NCI-H1417 treated with DMSO at 0.1 percent for 48 hours (cell line): ENCODE measurements at regions not wholly inside any gene's neighbourhood (a gene's known extent, or its start where the extent isn't known, plus 50 kb on each side); places are given as distances from the start of the nearest gene placed in this dataset.
"Not testable (repeated sequence)": the region's sequence is repeated elsewhere in the genome, so short reads cannot be mapped to it uniquely, and the experiment has no call there.

Experiments
- DNase-seq: peaks from one replicate; lab custom pipeline; 2025; lab: John Stamatoyannopoulos, UW

DNA sequence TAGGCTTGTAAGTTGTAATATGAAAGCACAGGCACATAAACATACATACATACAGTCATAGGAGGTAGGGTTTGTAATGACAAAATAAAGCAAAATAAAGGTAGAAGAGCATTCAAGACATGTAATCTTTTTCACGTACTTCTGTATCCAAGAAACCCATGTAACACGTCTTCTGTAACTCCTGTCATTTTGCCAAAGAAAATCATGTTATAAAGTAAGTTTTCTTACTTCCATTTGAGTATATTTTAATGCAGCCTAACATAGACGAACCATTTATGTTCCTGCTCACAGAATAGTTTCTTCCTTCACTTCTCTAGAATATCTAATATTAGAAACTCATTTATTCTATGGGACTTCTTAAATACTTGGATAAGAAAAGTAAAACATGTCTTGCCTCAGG, 1884.0 kb upstream of the CELF4 start:
- no peak for DNase-seq

DNA sequence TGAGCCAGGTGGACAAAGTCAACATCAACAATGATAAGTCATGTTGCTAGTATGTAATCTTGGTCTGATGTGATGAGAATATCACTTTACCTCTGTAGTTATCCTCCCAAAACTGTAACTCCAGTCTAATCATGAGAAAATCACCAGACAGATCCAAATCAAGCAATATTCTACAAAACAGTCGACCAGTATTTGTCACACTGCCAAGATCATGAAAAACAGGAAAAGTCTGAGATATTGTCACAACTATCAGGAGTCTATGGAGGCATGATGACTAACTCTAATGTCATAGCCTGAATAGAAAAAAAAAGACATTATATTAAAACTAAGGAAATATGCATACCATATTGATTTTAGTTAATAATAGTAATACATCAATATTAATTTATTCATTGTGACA, 1883.3 kb upstream of the CELF4 start:
- no peak for DNase-seq

DNA sequence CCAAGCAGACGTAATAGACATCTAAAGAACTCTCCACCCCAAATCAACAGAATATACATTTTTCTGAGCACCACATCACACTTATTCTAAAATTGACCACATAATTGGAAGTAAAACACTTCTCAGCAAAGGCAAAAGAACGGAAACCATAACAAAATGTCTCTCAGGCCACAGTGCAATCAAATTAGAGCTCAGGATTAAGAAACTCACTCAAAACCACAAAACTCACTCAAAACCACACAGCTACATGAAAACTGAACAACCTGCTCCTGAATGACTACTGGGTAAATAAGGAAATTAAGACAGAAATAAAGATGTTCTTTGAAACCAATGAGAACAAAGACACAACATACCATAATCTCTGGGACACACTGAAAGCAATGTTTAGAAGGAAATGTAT, 1879.4 kb upstream of the CELF4 start:
- not testable (repeated sequence) for DNase-seq

DNA sequence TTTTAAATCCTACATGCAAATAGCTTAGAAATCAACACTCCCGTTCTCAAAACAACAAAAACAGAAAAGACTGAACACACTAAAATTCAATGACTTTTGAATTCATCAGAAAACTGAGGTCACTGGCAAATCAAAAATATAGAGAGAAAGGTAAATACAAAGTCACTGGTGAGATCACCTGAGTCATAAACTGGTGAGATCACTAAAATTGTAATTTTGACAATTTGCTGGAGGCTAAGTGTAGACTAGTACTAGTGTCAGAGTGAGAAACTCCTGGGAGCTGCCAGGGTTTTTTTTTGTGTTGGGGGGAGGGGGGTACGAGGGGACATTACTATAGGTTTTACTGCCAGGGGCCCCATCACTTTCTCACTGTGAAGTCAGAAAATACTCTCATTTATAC, 1876.0 kb upstream of the CELF4 start:
- DNase-seq, result no peak

DNA sequence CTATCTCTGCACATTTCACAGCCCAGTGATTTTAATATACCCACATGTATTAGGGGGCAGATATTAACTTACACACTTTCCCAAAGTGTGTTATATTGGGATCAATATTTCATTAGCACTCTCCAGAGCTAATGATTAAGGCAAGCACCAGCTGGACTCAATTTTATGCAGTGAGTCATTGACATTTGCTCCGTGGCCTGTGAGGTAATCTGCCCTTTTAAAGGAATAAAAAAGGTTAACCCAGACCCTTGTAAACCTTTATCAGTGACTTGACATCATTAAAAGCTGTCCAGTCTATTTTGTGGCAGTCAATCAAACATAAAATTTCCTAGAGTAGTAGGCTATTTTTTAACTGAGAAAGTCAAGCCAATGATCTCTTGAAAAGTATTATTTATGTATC, 1870.4 kb upstream of the CELF4 start:
- no peak for DNase-seq

DNA sequence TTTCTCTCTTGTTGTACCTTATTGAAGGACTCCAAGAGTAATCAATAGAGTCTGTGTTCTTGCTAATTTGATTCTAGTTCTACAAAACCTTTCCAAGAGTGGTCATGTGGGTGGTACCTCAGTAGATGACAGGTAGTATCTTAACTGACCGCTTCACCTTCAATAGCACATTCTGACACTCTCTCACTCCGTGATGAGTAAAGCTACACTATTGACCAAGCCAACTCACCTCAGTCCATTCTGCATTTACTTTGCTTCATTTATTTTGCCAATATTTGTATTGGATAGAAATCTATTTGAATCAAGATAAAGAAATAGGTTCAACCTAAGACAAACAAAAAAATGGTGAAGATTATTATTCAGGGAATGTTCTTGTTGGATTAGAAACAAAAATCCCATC, 1869.6 kb upstream of the CELF4 start:
- no peak for DNase-seq

DNA sequence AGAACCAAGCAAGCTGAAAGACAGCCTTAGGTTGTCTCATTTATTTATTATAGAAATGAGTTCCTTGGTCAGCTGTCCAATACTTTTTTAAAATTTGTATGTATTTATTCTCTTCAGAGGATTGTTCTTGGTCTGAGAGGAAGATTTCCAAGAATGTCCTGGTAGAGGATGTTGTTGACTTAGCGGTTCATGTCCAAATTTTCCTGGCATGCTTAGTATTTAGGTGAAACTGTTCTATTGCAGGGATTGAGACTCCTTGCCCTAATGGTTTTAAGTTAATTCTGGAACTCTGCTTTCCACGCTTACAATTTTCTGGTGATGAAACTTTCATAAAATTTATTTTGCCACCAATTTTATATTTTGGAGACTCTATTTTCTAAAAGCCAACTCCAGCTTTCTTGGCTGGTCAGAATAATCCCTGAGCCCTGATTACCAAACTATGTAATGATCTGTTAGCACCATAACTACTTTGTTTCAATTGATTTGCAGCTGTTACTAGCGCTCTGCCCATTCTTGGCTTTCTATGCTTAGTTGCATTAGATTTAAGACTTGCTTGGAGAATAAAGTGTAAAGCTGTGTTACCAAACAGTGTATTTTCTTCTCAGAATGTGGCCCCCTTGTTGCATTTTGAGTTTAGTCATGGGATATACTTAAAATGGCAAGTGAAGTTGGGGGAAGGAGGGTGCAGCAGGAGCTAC, 1868.8 kb upstream of the CELF4 start:
- DNase-seq, result no peak

DNA sequence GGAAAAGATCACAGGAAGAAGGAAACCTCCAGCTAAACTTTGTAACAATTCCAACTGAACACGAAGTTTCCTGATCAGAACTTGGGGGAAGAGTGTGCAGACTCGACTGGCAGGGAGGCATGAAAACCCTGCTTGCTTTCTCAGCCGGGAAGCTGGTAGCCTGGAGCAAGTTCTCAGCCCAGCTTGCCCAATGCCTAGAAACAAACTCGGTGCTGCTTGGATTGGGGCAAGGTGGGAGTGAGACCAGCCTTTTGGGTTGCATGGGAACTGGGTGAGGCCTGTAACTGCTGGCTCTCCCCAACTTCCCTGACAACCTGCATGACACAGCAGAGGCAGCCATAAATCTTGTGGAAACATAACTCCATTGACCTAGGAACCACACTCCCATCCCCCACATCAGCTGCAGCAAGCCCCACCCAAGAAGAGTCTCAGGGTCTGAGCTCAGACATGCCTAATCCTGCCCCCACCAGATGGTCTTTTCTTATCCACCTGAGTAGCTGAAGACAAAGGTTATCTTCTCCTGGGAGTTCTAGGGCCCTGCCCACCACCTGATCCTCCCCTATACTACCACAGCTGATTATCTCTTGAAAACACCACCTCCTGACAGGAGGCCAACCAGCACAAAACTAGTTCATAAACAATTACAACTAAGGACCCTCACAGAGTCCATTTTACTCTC, 1859.7 kb upstream of the CELF4 start:
- no peak for DNase-seq

DNA sequence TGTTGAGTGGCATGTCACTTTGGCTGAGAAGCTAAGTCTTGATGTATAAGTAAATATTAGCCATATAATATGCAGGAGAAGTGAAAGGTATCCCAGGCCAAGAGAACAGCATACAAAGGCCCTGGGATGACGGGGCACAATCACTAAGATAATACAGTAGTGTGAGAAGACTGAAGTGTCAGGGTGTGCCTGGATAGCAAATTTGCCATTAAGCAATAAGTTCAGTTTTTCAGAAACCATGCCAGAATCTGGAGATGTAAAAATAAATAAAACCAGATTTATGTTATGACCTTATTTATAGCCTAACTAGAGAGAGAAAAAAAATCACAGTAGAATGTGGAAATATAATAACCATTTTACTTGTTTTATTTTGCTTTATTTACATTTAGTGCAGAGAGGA, 1858.7 kb upstream of the CELF4 start:
- DNase-seq, result no peak

DNA sequence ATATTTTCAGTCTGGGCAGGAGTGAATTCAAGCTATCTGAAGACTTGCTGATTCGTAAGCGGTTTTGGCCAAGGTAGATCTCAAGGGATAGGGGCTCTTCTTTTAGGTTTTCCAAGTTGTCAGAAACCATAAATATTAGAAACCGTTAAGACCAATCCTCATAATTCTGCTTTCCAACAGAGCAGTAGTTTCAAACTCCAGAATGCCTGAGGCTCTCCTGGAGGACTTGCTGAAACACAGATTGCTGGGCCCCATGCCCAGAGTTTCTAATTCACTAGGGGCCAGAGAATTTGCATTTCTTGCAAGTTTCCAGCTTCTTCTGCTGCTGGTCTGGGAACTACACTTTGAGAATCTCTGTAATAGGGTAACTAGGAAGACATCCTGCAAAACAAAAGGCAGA, 1855.7 kb upstream of the CELF4 start:
- no peak for DNase-seq

DNA sequence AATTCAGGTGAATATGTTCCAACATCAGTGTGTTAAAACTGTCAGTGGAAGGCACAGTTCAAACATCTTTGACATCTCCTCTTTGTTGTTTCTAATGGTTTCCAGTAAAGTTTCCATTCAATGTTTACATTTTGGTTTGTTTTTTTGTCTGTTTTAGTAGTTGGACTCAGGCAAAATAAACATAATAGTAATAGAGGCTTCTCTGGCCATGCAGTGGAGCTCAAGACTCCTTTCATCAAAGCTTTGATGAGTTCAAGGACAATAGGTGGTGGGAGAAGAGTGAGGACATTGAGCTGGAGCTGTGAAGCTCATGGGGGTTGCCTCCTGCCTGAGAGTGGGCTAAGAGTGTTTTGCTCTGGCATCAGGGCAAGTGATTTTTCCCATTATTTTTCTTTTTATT, 1853.7 kb upstream of the CELF4 start:
- DNase-seq, result no peak

DNA sequence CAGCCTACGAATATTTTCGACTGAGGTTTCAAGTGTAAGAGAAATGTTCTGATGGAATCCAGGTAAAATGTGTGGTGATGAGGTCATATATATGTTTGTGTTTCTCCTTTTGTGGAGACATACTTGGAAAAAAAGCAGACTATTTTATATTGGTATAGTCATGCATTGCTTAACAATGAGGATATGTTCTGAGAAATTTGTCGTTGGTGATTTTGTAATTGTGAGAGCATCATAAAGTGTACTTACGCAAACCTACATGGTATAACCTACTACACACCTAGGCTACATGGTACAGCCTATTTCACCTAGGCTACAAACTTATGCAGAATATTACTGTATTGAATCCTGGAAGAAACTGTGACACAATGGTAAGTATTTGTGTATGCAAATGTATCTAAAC, 1849.9 kb upstream of the CELF4 start:
- DNase-seq, result no peak

DNA sequence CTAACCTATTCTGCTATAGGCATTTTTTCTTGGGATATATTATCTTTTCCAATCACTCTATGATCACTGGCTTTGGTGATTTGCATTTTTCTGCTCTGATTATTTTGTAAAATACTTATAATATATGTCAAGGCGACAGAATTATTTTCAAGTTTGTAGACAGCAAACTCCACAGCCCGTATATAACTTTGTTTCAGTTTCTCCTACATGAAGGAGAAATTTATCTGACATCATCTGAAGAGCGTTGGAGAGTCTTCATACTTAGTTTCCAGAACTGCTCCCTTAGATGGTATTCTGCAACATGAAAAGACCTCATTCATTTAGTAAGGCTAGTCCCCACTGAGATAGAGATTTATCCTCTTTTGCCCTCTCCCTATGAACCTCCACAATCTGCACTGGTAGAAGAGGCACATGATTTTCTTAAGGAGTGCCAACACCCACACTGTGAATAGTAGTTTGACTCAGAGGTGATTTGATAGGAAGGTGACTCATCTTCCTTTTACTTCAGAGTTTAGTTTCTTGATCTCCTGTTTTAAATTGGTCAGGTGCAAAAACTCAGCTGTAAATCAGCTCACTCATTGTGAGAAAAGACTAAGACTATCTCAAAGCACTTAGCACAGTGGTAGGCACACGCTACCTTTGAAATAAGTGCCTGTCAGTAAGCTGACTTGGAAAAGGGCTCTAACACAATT, 1848.6 kb upstream of the CELF4 start:
- no peak for DNase-seq

DNA sequence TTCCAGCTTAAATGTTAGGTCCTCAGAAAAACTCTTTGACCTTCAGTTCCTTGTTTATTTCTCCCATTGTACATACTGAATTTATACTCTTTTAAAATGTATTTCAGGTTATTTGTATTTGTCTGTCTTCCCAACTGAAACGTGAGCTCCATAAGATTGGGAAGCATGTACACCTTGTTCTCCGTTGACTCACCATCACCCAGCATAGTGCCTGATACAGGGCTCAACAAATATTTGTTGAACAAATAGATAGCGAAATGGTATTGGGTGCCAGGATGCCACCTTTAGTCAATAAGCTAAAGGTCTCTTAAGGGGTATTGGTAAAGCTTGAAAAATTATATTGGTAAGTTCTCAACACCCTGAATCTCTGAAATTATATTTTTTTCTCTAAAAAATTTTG, 1841.3 kb upstream of the CELF4 start:
- DNase-seq, result no peak

DNA sequence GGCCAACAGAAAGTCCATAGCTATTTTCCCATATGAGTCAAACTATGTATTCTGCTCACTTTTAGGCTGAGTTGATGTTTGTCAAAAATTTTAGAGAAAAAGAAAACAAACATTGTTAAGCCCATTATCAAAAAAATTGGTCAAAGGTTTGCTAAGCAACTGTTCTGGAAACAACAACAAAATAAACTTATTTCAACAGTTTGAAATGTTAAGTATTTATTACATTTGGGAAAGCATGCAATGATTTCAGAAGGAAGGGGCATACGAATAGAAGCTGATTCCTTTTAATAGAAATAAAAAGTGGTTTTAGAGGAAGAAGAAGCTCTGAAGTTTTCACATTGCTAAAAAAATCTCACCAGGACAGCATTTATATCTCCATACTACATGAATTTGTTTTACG, 1837.5 kb upstream of the CELF4 start:
- DNase-seq, result no peak

DNA sequence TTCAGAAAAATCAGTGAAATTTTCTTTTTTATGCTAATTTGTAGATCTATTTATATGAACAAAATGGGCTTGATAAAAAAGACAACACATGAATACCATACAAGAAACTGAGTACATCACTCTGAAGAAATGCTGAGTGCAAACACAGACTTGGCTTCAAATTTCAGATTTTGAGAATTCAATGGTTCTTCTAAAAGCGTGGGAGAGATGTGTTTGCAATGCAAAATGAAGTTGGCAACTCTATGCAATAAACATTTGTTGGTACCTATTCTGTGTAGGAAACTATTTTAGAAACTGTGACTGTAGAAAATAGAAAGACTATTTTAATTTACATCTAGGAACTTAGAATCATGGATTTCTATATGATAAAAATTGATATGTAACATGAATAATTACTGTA, 1834.1 kb upstream of the CELF4 start:
- no peak for DNase-seq

DNA sequence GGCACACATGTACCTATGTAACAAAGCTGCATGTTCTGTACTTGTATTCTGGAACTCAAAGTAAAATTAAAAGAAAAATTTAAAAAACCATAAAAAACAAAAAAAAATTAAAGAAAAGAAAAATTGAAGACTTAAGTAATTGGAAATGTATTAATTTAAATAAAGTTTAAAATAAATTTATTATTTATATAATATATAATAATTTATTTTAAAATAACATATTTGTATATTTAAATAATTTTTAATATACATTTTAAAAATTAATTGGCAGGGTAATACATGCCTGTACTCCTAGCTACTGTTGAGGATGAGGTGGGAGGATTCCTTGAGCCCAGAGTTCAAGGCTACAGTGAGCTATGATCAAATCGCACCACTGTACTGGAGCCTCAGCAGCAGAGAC, 1830.6 kb upstream of the CELF4 start:
- no peak for DNase-seq

DNA sequence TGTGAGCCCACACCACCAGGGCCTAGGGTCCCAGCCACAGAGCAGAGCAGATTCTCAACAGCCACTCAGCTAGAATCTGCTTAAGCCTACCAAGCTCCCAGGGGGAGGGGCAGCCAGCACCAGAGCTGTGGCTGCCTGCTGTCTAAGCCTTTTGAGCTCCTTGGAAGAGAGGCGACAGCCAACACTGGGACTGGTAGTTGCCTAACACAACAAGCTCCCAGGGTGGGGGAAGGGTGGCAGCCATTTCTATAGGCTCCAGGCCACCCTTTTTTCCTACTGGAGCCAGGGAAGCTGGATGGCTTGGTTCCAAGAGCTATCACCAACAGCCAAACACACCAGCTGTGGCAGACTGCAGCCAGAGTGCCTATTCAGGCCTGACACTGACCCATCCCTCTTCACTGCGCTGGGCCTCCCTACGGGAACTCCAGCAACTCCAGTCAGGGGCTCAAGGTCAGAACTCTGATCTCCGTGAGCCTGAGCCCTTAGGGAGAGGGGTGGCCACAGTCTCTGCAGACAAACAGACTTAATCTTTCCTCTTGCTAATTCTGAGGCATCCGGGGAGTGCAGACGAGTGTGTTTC, 1824.3 kb upstream of the CELF4 start:
- DNase-seq, result no peak

DNA sequence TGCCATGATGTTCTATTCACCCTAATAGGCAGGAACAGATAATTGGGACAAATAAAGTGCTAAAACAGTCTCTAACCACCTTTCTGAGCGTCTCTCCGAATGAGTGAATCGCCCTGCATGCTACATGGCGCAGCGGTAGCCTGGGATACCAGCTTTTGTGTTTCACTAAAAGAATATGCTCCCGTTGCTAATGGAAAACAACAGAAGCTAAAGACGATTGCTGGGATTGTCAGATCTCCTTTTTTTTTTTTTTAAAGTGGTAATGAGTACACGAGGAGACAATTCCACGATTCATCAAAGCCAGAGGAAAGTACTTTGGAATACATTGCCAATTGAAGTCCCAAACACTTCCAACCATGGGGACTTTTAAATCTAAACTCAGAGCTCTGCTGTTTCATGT, 1815.3 kb upstream of the CELF4 start:
- DNase-seq, result no peak

DNA sequence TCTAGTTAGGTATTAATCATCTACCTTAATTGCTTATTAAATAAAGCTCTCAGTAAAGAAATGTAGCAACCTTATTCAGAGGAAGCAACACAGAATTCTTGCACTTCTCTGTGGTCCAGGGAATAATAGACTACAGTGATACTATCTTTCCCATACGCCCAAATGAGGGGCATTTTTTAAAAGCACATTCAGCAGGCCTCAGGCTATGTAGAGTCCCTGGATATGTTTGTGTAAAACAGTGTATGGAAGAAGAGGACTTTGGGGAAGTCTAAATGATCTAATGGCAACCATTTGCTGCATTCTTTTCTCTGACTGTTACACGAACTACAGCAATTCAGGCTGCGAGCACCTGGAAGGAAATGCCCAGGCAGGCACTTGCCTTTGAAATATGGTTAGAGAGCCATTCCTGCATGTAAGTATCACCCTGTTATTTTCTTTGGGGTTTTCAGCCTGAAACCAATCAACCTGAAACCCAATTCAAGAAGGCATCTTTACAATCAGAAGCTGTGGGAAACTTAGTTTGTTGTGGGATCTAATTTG, 1814.7 kb upstream of the CELF4 start:
- DNase-seq, result no peak

DNA sequence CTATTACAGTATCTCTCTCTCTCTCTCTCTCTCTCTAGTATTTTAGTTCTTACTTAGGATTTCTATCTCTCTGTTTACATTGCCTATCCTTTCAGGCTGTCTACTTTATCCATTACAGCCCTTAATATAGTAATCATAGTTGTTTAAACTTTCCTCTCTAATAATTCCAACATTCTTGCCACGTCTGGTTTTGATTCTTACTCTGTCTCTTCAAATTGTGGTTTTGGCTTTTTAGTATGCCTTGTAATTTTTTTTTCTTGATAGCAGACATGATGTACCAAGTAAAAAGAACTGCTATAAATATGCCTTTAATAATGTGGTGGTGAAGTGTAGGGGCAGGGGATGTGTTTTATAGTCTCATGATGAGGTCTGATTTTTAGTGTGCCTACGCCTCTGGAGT, 1809.5 kb upstream of the CELF4 start:
- DNase-seq, result no peak

DNA sequence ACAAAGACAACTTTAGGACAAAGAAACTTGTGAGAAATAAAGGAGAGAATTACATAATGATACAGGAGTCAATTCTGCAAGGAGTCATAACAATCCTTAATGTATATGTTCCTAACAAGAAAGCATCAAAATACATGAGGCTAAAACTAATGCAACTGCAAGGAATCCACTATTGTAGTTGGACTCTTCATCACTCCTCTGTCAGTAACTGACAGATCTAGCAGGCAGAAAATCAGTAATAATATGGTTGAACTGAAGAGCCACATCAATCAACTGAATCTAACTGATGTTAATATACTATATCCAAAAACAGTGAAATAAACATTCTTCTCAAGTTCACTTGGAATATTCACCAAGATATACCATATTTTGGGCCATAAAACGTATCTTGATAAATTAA, 1806.4 kb upstream of the CELF4 start:
- no peak for DNase-seq

DNA sequence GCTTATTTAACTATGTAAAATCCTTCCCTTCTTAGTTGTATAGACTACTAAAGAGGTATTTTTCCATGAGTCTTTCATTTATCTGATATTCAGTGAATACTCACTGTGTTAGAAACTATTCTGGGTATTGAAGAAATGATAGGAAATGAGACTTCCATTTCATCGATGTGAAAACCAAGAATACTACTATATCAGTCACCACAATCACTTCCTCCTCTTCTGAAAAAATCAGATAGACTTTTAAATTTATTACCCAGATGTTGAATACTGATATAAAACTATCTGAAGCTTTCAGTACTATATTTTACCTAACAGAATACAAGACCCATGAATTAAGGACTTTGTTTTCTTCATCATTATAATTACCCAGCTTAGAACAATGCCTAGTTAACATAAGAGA, 1801.1 kb upstream of the CELF4 start:
- no peak for DNase-seq
